ENCODE measurements at regions not wholly inside any gene's neighbourhood (a gene's known extent, or its start where the extent isn't known, plus 50 kb on each side); places are given as distances from the start of the nearest gene placed in this dataset.
"Not testable (repeated sequence)": the region's sequence is repeated elsewhere in the genome, so short reads cannot be mapped to it uniquely, and the experiment has no call there.

DNA sequence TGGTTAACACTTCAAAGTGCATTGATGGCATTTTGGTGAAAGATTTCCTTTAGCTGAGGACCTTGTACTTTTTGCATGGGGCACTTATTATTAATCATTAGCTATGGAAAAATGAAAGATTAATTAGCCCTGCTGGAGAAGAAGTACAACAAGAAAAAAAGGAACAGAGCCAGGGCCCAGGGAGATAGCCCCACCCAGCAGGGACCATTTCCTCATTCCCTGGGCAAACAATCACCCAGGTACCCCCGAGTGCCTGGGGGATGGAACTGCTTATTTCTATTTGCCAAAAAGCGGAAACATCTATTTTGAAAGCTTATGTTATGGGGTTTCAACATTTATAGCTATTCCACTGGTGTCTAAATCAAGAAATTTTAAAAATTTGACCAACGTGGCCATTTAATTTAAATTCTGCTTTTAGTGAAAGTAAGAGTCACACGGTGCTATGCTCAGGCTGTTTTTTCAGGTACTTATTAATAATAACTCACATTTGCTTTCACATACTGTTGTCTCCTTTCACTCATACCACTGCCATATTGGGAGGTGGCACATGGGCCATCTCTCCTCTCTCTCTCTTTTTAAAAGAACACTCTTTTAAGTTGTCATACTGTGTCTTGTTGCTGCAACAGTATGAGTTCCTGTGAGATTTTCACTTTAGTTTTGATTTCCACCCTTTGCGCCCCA lies 143.6 kb upstream of the KIF5B start:
- TF ChIP-seq, protein P1, sequence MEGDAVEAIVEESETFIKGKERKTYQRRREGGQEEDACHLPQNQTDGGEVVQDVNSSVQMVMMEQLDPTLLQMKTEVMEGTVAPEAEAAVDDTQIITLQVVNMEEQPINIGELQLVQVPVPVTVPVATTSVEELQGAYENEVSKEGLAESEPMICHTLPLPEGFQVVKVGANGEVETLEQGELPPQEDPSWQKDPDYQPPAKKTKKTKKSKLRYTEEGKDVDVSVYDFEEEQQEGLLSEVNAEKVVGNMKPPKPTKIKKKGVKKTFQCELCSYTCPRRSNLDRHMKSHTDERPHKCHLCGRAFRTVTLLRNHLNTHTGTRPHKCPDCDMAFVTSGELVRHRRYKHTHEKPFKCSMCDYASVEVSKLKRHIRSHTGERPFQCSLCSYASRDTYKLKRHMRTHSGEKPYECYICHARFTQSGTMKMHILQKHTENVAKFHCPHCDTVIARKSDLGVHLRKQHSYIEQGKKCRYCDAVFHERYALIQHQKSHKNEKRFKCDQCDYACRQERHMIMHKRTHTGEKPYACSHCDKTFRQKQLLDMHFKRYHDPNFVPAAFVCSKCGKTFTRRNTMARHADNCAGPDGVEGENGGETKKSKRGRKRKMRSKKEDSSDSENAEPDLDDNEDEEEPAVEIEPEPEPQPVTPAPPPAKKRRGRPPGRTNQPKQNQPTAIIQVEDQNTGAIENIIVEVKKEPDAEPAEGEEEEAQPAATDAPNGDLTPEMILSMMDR (IDR thresholded peaks at IDR 0.05; ENCODE audit: control insufficient read depth, extremely low read depth, insufficient read depth), result no peak
- no peak overlapping the region for H3K4me3 ChIP-seq (ENCODE audit: low read depth, low read length)
- DNase-seq (ENCODE audit: low read depth), result no peak

DNA sequence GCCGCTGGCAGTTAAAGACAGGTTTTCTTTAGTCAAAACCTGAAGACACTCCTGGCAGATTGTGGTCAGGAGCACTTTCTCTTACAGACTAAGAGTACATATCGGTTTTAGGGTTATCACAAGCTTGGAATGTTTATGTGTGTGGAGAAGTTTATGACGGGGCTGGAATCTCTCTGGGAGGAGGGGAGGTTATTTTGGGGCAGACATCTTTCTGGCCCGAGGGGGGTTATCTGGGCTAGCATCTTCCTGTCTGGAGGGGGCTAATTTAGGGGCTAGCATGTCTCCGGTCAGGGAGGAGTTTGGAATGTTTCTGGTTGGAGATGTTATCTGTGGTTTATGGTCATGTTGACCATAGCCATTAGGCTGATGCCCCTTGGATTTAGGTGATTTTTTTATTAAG lies 141.2 kb upstream of the KIF5B start:
- no peak for DNase-seq (ENCODE audit: low read depth)
- TF ChIP-seq, protein P1 (IDR thresholded peaks at IDR 0.05; ENCODE audit: control insufficient read depth, extremely low read depth, insufficient read depth), result no peak
- no peak overlapping the region for H3K4me3 ChIP-seq (ENCODE audit: low read depth, low read length)

DNA sequence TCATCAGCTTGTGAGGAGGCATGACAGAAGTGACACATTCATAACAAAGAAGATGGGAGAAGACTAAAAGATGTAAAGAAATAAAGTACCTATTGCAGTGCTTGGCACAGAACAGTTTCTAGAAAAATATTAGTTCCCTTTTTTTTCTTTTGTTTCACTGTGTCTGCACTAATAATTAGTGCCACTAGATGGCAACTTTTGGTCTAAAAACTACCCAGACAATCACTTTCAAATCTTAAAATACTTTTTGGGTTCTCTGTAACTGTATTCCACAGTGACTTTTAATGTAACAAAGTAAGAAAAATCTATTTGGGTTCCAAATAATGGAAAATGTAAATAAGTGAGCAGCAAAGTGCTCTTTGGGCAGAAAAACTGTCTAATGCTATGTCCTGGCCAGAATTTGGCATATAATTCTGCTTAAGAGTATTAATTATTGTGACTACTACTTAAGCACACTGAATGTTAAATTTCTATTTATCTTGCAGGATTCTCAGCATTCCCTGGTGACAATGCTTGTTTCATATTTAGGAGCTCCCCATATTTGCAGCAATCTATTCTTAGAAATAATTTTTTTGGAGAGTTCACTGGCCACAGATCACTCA lies 134.8 kb upstream of the KIF5B start:
- TF ChIP-seq, protein P1 (IDR thresholded peaks at IDR 0.05; ENCODE audit: control insufficient read depth, extremely low read depth, insufficient read depth), result peak; percentile 62
- no peak overlapping the region for H3K4me3 ChIP-seq (ENCODE audit: low read depth, low read length)
- DNase-seq (ENCODE audit: low read depth), result no peak

DNA sequence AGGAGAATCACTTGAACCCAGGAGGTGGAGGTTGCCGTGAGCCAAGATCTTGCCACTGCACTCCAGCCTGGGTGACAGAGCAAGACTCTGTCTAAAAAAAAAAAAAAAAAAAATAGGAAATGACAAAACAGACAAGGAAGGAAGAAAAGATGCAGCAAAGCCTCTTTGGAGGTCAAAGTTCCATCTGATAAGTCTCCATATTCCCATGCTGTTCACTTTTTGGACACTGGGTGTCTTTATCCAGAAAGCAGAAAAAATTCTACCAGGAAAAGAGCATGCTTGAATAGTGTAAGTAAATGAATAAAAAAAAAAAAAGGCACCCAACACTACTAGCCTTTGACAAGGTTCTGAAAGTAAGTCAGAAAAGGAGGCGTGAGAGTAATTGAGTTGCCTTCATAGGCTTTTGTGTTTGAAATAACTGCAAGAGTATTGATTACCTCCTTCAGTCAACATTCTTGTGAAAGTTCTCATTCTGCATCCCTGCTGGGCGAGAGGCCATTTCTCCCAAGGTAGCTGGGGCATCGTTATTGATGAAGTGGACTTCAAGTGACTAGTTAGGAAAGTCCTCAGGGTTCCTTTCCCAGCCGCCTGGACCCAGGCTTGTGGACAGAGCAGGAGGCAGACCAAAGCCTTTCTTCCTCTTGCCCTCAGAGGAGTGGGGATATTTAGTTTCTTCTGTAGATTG lies 133.3 kb upstream of the KIF5B start:
- no peak overlapping the region for H3K4me3 ChIP-seq (ENCODE audit: low read depth, low read length)
- DNase-seq (ENCODE audit: low read depth), result no peak
- TF ChIP-seq, protein P1 (IDR thresholded peaks at IDR 0.05; ENCODE audit: control insufficient read depth, extremely low read depth, insufficient read depth), result peak; percentile 19; the same call in 1 of the 2 replicates

DNA sequence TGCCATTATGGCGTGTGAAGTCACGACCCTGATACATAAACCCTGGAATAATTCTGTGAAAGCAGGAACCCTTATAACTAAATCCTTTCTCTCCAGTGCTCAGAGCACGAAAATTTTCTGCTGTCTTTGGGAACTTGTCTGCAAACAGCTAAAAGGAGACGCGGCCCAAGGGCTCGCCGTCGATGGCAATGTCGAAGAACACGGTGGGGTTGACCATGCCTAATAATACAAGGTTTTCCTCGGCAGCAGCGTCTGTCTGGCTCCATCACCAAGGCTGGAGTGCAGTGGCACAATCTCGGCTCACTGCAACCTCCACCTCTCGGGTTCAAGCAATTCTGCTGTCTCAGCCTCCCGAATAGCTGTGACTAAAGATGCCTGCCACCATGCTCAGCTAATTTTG lies 132.4 kb upstream of the KIF5B start:
- DNase-seq (ENCODE audit: low read depth); H3K4me3 ChIP-seq (ENCODE audit: low read depth, low read length): not testable (repeated sequence)

DNA sequence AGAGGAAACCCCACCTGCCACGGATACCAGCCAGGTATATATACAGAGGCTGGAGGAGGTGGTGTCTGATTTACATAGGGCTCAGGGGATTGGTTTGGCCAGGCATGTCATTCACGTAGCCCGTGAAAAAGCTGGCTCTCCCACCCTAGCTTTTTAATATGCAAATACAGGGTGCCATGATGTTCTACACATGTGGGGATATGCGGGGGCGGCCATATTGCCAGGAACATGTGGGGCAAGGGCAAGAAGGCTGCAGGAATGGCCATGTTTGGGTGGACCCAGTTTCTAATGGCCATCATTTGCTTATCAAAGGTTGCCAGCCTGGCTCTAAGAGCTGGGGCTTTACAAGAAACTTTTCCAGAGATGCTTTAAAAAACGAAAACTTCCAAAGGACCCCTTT lies 131.5 kb upstream of the KIF5B start:
- TF ChIP-seq, protein P1 (IDR thresholded peaks at IDR 0.05; ENCODE audit: control insufficient read depth, extremely low read depth, insufficient read depth), result no peak
- no peak for DNase-seq (ENCODE audit: low read depth)
- no peak overlapping the region for H3K4me3 ChIP-seq (ENCODE audit: low read depth, low read length)

DNA sequence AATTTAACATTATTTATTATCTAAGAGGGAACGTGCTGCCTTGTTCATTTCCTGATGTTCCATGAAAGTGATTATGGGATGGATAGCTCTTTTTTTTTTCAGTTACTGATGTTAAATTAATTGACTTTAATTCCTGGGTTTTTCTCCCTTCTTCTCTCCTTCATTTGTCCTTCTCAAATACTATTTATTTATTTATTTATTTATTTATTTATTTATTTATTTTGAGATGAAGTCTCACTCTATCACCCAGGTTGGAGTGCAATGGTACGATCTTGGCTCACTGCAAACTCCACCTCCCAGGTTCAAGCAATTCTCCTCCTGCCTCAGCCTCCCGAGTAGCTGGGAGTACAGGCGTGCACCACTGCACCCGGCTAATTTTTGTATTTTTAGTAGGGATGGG lies 127.4 kb upstream of the KIF5B start:
- H3K4me3 ChIP-seq (ENCODE audit: low read depth, low read length); DNase-seq (ENCODE audit: low read depth): not testable (repeated sequence)

DNA sequence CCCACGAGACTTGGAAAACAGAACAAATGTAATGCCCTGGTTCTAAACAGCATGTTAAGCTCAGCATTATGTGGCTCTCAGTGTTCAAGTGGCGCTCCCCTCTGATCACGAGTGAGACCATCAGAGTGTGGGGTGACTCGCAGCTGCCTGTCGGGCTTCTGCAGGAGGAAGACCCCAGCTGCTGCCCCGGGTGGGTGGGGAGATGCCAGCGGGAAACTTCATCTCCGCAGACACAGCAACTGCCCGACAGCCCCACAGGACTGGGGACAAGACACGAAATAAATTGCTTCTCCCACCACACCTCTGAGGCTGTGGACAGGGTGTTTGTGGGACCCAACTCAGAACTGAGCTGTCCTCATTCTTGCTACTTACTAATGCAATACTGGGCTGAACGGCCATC lies 126.3 kb upstream of the KIF5B start:
- no peak for DNase-seq (ENCODE audit: low read depth)
- TF ChIP-seq, protein P1 (IDR thresholded peaks at IDR 0.05; ENCODE audit: control insufficient read depth, extremely low read depth, insufficient read depth), result no peak
- H3K4me3 ChIP-seq (ENCODE audit: low read depth, low read length), result no peak overlapping the region
